Right cardiac atrium (tissue), 5 donors: ENCODE measurements at regions not wholly inside any gene's neighbourhood (a gene's known extent, or its start where the extent isn't known, plus 50 kb on each side); places are given as distances from the start of the nearest gene placed in this dataset.

ENCODE experiments used
- ATAC-seq, 2 donors: fragments of 200-7000 bp; cut with Tn5 transposase; one replicate each; pipeline versions ENCODE4 v1.8.0 to v1.9.1; 2020; ENCODE audit warnings: moderate library complexity in 2 of 2, mild to moderate bottlenecking in 1 of 2
- DNase-seq, 3 donors: peaks; one replicate each; pipeline ENCODE4 v3.0.0-alpha.2; 2020
- H3K27ac ChIP-seq: one replicate; pipeline ENCODE4 v1.5.1; 2013; ENCODE audit warnings: mild to moderate bottlenecking, low read length, control low read depth, moderate library complexity
- H3K27me3 ChIP-seq: one replicate; pipeline ENCODE4 v1.6.1; 2013; ENCODE audit not compliant: control insufficient read depth, insufficient read depth
- H3K4me1 ChIP-seq: one replicate; pipeline ENCODE4 v1.6.1; 2013; ENCODE audit warnings: low read length; ENCODE audit not compliant: control insufficient read depth, insufficient read depth
- H3K4me3 ChIP-seq: one replicate; pipeline ENCODE4 v1.5.1; 2013; ENCODE audit warnings: low read length, control low read depth
- H3K9me3 ChIP-seq: one replicate; pipeline ENCODE4 v1.6.1; 2013; ENCODE audit warnings: low read length; ENCODE audit not compliant: control insufficient read depth
- WGBS: extraction: QIAGEN DNeasy Blood & Tissue Kit; methylation state at CpG from one replicate; pipeline ENCODE4 v1.1.7; 2013; 5-methylcytosine and 5-hydroxymethylcytosine counted together
- intact Hi-C, 4 donors: fragments of 100-400 bp; cut with DNase I; formaldehyde crosslinking; loops; one replicate each; pipeline versions ENCODE4 v1.11.0 to v1.14.0; 2022 to 2023
- donor health status: healthy with polysubstance abuse.
- donor health status: DM: no; HTN: yes; CAD: no.
- donor health status: DM: no; HTN: no; CAD: no.
- donor health status: DM: no; HTN: yes; CAD: no; lungs with severe emphysema.
- donor health status: DM: yes; HTN: yes; CAD: no.

- no peak overlapping the region for H3K27ac ChIP-seq
- no peaks in the 10 kb centered on the region for H3K9me3 ChIP-seq
- intact Hi-C loops = no loop called here
- no peak overlapping the region for H3K4me3 ChIP-seq
- ATAC-seq (no peak), DNase-seq (no peak)
- H3K27me3 ChIP-seq = no peaks in the 10 kb centered on the region
- no peaks in the 10 kb centered on the region for H3K4me1 ChIP-seq
These were observed 156.7 kb downstream of the DCAF12L1 start for GRCh38 chrX:126395909-126396308.

- no peaks in the 10 kb centered on the region for H3K4me1 ChIP-seq
- WGBS = 53% methylated on average over 2 of the region's 2 CpGs
- no peaks in the 10 kb centered on the region for H3K9me3 ChIP-seq
- no peaks in the 10 kb centered on the region for H3K27me3 ChIP-seq
- intact Hi-C loops = no loop called here
- no peak overlapping the region for H3K4me3 ChIP-seq
- no peak overlapping the region for H3K27ac ChIP-seq
- ATAC-seq = no peak
- DNase-seq = no peak
These were observed 157.9 kb downstream of the DCAF12L1 start for GRCh38 chrX:126394681-126395080.

GRCh38 chrX:126393284-126393683 is 159.3 kb downstream of the DCAF12L1 start:
- Histone ChIP-seq H3K27ac (no peak overlapping the region), H3K27me3 (no peaks in the 10 kb centered on the region), H3K4me3 (no peak overlapping the region), H3K4me1 (no peaks in the 10 kb centered on the region), H3K9me3 (no peaks in the 10 kb centered on the region)
- DNase-seq (no peak), ATAC-seq (no peak)
- 54% methylated on average over 3 of the region's 3 CpGs for WGBS
- intact Hi-C loops = no loop called here

DNA sequence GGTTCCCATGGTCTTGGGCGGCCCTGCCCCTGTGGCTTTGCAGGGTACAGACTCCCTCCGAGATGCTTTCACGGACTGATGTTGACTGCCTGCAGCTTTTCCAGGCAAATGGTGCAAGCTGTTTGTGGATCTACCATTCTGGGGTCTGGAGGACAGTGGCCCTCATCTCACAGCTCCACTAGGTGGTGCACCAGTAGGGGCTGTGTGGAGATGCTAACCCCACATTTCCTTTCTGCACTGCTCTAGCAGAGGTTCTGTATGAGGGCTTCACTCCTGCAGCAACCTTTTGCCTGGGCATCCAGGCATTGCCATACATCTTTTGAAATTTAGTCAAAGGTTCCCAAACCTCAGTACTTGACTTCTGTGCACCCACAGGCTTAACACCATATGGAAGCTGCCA is 176.1 kb downstream of the DCAF12L1 start:
- intact Hi-C loops = no loop called here
- Histone ChIP-seq H3K27me3 (no peaks in the 10 kb centered on the region), H3K9me3 (no peaks in the 10 kb centered on the region), H3K27ac (no peak overlapping the region), H3K4me3 (no peak overlapping the region), H3K4me1 (no peaks in the 10 kb centered on the region)
- 80% methylated on average over 3 of the region's 3 CpGs for WGBS
- no peak for DNase-seq
- no peak for ATAC-seq

GRCh38 chrX:126342859-126343258 is 176.8 kb upstream of the DCAF12L2 start:
- Histone ChIP-seq H3K4me1 (no peaks in the 10 kb centered on the region), H3K9me3 (no peaks in the 10 kb centered on the region), H3K4me3 (no peak overlapping the region), H3K27me3 (no peaks in the 10 kb centered on the region), H3K27ac (no peak overlapping the region)
- DNase-seq = no peak
- ATAC-seq = no peak
- intact Hi-C loops = no loop called here

DNA sequence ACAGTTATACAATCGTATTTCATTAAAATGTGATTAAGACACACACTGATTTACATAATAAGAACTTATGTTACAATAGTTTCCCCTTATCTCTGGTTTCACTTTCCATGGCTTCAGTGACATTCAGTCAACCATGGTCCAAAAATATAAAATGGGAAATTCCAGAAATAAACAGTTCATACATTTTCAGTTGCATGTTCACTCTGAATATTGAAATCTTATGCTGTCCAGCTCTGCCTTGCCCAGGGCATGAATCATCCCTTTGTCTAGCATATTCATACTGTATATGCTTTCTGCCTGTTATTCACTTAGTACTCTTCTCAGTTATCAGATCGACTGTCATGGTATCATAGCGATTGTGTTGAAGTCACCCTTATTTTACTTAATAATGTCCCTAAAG is 173.8 kb upstream of the DCAF12L2 start:
- no peak overlapping the region for H3K4me3 ChIP-seq
- intact Hi-C loops = no loop called here
- H3K9me3 ChIP-seq = no peaks in the 10 kb centered on the region
- no peaks in the 10 kb centered on the region for H3K4me1 ChIP-seq
- ATAC-seq = no peak
- H3K27me3 ChIP-seq = no peaks in the 10 kb centered on the region
- 60% methylated on average over 3 of the region's 3 CpGs for WGBS
- DNase-seq = no peak
- no peak overlapping the region for H3K27ac ChIP-seq

DNA sequence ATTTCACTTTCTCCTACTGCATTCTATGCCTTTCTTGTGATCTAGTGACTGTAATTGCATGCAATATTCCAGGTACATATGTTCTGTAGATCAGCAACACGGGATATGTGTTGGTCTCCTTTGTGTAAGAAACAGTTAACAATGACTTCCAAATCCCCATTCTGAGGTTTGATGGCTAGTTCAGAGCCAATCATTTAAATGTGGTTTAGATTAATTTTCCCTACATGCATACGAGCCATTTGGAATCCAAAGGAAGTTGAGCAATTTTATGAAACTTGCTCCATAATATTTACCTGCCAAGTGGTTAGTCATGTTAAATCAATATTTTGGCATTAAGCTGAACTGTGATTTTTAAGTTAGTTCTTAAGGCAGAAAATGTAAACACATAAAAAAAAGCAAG is 172.8 kb upstream of the DCAF12L2 start:
- 43% methylated on average over 2 of the region's 2 CpGs for WGBS
- H3K27ac ChIP-seq = no peak overlapping the region

DNA sequence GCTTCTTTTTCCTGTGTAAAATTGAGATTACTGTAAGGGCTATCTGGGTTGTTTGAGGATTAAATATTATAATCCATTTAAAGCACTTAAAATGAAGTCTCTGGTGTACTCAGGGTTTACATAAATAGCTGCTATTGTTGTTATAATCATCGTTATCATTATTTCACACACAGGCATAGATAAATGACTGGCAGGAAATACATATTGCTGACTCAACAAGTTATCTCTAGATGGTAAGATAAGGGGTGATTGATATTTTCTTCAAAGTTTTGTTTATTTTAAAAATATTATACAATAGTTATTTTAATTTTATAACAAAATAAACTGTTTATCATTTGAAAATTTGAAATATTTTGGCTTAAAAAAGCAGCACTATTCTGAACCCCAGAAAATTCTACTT is 134.3 kb upstream of the DCAF12L2 start:
- no peaks in the 10 kb centered on the region for H3K4me1 ChIP-seq
- ATAC-seq (no peak), DNase-seq (no peak)
- H3K9me3 ChIP-seq = no peaks in the 10 kb centered on the region
- intact Hi-C loops = no loop called here
- 66% methylated on average over 1 of the region's 1 CpG for WGBS
- H3K27me3 ChIP-seq = no peaks in the 10 kb centered on the region
- H3K4me3 ChIP-seq = no peak overlapping the region
- H3K27ac ChIP-seq = no peak overlapping the region

More for the DNA sequence above, 172.8 kb upstream of the DCAF12L2 start:
- DNase-seq (no peak), ATAC-seq (no peak)
- intact Hi-C loops = no loop called here
- H3K4me3 ChIP-seq = no peak overlapping the region
- H3K9me3 ChIP-seq = no peaks in the 10 kb centered on the region
- H3K4me1 ChIP-seq = no peaks in the 10 kb centered on the region
- no peaks in the 10 kb centered on the region for H3K27me3 ChIP-seq

DNA sequence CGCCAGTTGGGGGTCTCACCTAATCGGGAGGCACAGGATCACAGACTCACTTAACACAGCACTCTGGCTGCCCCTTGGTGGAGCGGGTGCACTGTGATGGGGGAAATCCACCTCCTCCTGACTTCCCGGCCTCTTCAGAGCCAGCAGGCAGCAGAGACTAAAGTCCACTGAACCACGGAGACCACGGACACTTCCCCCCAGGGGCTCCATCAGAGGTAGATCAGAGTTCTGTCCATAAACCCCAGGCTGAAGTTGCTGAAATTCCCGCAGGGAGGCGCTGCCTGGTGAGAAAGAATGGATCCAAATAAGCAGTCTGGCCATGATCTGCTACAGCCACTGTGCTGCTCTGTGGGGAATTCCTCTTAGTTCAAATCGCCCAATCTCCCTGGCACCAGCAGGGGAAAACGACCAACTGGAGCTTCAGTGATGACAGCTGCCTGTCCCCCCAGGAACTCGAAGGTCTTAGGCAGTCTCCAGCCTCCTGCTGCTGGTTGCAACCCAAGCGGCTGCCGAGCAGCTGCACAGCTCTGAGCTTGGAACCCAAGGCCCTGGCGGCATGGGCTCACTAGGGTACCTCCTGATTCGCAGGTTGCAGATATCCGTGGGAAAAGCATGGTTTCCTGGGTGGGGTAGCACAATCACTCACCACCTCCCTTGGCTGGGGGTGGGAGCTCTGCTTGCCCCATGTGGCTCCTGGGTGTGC is 106.9 kb upstream of the DCAF12L2 start:
- WGBS = 76% methylated on average over 16 of the region's 16 CpGs
- DNase-seq = no peak
- Histone ChIP-seq H3K27me3 (no peaks in the 10 kb centered on the region), H3K9me3 (no peaks in the 10 kb centered on the region), H3K27ac (no peak overlapping the region), H3K4me1 (no peaks in the 10 kb centered on the region), H3K4me3 (no peak overlapping the region)
- ATAC-seq = no peak
- intact Hi-C loops = no loop called here

- Histone ChIP-seq H3K4me1 (no peaks in the 10 kb centered on the region), H3K9me3 (no peaks in the 10 kb centered on the region), H3K4me3 (no peak overlapping the region), H3K27ac (no peak overlapping the region), H3K27me3 (no peaks in the 10 kb centered on the region)
- DNase-seq = no peak
- intact Hi-C loops = no loop called here
- no peak for ATAC-seq
- 65% methylated on average over 3 of the region's 3 CpGs for WGBS
These were observed 99.0 kb upstream of the DCAF12L2 start for GRCh38 chrX:126265116-126265515.

DNA sequence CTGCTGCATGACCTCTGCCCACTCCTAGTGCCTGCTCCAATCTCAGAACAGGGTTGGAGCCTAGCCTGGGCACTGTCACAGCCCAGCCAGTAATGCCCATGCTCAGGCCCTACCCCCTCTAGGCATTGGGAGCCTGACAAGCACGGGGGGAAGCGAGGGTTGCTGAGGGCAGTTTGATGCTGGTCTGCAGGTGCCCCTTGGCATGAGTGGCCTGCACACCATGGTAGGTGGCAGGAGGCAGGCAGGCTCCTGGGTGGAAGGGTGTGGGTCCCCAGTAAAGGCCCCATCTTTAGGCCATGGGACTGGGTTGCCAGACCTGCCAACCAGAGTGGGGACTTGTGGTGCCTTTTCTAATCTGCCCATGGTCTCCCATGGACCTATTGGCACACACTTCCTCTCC is 72.1 kb upstream of the DCAF12L2 start:
- intact Hi-C loops = no loop called here
- Histone ChIP-seq H3K9me3 (no peaks in the 10 kb centered on the region), H3K4me1 (no peaks in the 10 kb centered on the region), H3K4me3 (no peak overlapping the region), H3K27ac (no peak overlapping the region), H3K27me3 (no peaks in the 10 kb centered on the region)
- 94% methylated on average over 2 of the region's 2 CpGs for WGBS
- no peak for ATAC-seq
- no peak for DNase-seq

DNA sequence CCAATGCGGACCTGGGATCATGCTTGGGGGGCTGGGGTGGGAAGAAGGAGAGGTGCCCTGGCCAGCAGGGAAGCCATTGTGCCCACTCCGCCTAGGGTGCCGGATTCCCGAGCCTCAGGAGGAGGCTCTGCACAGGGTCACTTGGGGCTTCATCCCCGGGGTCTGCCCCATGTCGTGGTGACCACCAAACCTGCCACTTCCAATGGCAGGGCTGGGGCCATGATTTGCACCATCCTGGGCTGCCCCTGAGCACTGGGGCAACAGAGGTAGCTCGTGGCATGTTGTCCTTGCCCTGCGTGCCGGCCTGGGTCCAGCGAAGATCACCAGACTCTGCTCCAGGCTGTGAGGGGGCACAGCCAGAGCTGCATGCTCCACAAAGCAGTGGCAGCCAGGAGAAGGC is 71.4 kb upstream of the DCAF12L2 start:
- WGBS = 91% methylated on average over 10 of the region's 10 CpGs
- intact Hi-C loops = no loop called here
- no peak overlapping the region for H3K27ac ChIP-seq
- no peaks in the 10 kb centered on the region for H3K4me1 ChIP-seq
- DNase-seq (peak in 1 of 3 donors; percentile 14), ATAC-seq (no peak)
- H3K4me3 ChIP-seq = no peak overlapping the region
- H3K9me3 ChIP-seq = no peaks in the 10 kb centered on the region
- H3K27me3 ChIP-seq = no peaks in the 10 kb centered on the region
